ENCODE measurements at regions not wholly inside any gene's neighbourhood (a gene's known extent, or its start where the extent isn't known, plus 50 kb on each side); places are given as distances from the start of the nearest gene placed in this dataset.
"Not testable (repeated sequence)": the region's sequence is repeated elsewhere in the genome, so short reads cannot be mapped to it uniquely, and the experiment has no call there.

DNA sequence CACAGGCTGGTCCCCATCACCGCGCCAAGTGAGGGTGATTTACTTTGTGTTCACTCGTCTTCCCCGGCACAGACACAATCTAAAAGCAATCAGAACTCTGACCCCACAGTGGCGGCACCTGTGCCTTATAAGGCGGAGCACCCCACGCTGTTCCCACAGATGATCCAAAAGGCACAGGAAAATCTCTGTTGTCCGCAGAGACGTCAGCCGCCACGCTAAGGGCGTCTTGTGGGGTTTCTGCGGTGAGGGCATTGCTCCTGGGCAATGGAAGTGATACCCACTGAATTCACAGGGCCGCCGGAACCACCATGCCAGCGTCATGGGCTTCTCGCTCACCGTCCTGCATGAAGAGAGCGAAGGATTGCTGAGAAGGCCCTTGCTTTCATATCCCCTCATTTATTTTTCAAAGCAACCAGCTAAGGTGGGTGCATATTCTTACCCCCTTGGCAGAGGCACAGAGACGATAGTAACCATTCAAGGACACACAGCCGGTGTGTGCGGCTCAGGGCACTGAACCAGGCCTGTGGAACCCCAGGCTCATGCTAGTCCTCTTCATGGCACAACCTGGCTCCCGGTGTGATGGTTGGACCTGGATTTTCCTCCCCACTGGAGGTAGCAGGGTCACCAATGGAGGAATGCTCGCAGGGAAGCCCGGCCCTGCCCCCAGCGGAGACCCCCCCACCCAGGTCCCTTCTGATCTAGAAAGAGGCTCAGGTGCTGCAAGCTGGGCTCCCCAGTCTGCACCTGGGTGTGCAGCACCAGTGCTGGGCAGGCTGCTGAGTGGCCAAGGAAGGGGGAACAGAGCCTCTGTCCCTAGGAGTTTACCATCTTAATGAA, 279.0 kb downstream of the TCERG1L start:
- H3K27me3 Mint-ChIP-seq, result peaks cover 4% of the 10 kb centered on the region
- H3K4me1 Mint-ChIP-seq, result no peaks in the 10 kb centered on the region
- H3K4me3 Mint-ChIP-seq, result no peak overlapping the region
- no peak overlapping the region for H3K27ac Mint-ChIP-seq
- no peaks in the 10 kb centered on the region for H3K36me3 Mint-ChIP-seq
- H3K9me3 Mint-ChIP-seq, result no peaks in the 10 kb centered on the region
- DNase-seq, result no peak

GRCh38 chr10:131033166-131034085, 278.1 kb downstream of the TCERG1L start:
- no peak for DNase-seq
- Mint-ChIP-seq H3K27ac (no peak overlapping the region), H3K4me1 (no peaks in the 10 kb centered on the region), H3K4me3 (no peak overlapping the region), H3K36me3 (no peaks in the 10 kb centered on the region), H3K9me3 (no peaks in the 10 kb centered on the region), H3K27me3 (peaks cover 4% of the 10 kb centered on the region)

GRCh38 chr10:131034451-131034850, 277.1 kb downstream of the TCERG1L start:
- H3K27ac Mint-ChIP-seq, result no peak overlapping the region
- no peaks in the 10 kb centered on the region for H3K9me3 Mint-ChIP-seq
- no peak for DNase-seq
- no peaks in the 10 kb centered on the region for H3K4me1 Mint-ChIP-seq
- H3K27me3 Mint-ChIP-seq, result peaks cover 4% of the 10 kb centered on the region
- H3K36me3 Mint-ChIP-seq, result no peaks in the 10 kb centered on the region
- H3K4me3 Mint-ChIP-seq, result no peak overlapping the region

- H3K4me3 Mint-ChIP-seq, result no peak overlapping the region
- H3K4me1 Mint-ChIP-seq, result no peaks in the 10 kb centered on the region
- H3K27me3 Mint-ChIP-seq, result peaks cover 4% of the 10 kb centered on the region
- H3K9me3 Mint-ChIP-seq, result no peaks in the 10 kb centered on the region
- H3K27ac Mint-ChIP-seq, result no peak overlapping the region
- DNase-seq, result no peak
- H3K36me3 Mint-ChIP-seq, result no peaks in the 10 kb centered on the region
Observed at GRCh38 chr10:131035779-131036178, 275.7 kb downstream of the TCERG1L start.

DNA sequence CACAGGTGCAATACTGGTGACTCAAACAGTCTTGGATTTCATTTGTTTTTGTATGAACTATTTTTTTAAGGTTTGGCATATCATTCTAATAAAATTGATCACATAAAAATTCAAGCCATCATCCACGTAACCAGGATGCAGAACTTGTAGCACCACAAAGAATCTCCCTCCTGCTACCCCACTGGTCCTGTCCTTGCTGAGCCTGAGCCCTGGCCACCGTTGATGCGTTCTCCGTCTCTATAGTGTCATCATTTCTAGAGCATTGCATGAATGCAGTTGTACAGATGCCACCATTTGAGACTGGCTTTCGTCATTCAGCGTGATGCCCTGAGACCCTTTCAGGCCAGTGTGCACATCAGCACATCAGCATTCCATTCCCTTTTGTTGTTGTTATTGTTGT, 273.5 kb downstream of the TCERG1L start:
- Mint-ChIP-seq H3K4me1 (no peaks in the 10 kb centered on the region), H3K9me3 (no peaks in the 10 kb centered on the region), H3K27ac (no peak overlapping the region), H3K36me3 (no peaks in the 10 kb centered on the region), H3K27me3 (peaks cover 4% of the 10 kb centered on the region), H3K4me3 (no peak overlapping the region)
- DNase-seq, result no peak

- Mint-ChIP-seq H3K27me3 (peaks cover 4% of the 10 kb centered on the region), H3K27ac (no peak overlapping the region), H3K36me3 (no peaks in the 10 kb centered on the region), H3K9me3 (no peaks in the 10 kb centered on the region), H3K4me1 (no peaks in the 10 kb centered on the region), H3K4me3 (no peak overlapping the region)
- DNase-seq, result no peak
Observed at GRCh38 chr10:131041031-131041430, 270.5 kb downstream of the TCERG1L start.

GRCh38 chr10:131041441-131041840, 270.1 kb downstream of the TCERG1L start:
- Mint-ChIP-seq H3K9me3 (no peaks in the 10 kb centered on the region), H3K4me3 (no peak overlapping the region), H3K27me3 (peaks cover 2% of the 10 kb centered on the region), H3K36me3 (no peaks in the 10 kb centered on the region), H3K27ac (no peak overlapping the region), H3K4me1 (no peaks in the 10 kb centered on the region)
- no peak for DNase-seq

DNA sequence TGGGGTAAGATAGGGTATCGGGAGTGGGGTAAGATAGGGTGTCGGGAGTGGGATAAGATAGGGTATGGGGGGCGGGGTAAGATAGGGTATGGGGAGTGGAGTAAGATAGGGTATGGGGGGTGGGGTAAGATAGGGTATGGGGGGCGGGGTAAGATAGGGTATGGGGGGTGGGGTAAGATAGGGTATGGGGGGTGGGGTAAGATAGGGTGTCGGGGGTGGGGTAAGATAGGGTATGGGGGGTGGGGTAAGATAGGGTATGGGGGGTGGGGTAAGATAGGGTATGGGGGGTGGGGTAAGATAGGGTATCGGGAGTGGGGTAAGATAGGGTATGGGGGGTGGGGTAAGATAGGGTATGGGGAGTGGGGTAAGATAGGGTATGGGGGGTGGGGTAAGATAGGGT, 269.5 kb downstream of the TCERG1L start:
- H3K4me1 Mint-ChIP-seq, H3K36me3 Mint-ChIP-seq, H3K27me3 Mint-ChIP-seq, DNase-seq, H3K9me3 Mint-ChIP-seq, H3K4me3 Mint-ChIP-seq, H3K27ac Mint-ChIP-seq: not testable (repeated sequence)

Measured in activated naive CD8-positive, alpha-beta T cell treated with anti-CD3 and anti-CD28 coated beads for 36 hours (primary cell).